Umbilical cord (tissue), 1 donor: ENCODE measurements at regions not wholly inside any gene's neighbourhood (a gene's known extent, or its start where the extent isn't known, plus 50 kb on each side); places are given as distances from the start of the nearest gene placed in this dataset.
A peak's percentile ranks its signal among the peaks of the same experiment; 100 is the strongest.

Experiments
- DNase-seq: peaks from one replicate; pipeline ENCODE4 v3.0.0-alpha.2; 2015; ENCODE audit warnings: low spot score

DNA sequence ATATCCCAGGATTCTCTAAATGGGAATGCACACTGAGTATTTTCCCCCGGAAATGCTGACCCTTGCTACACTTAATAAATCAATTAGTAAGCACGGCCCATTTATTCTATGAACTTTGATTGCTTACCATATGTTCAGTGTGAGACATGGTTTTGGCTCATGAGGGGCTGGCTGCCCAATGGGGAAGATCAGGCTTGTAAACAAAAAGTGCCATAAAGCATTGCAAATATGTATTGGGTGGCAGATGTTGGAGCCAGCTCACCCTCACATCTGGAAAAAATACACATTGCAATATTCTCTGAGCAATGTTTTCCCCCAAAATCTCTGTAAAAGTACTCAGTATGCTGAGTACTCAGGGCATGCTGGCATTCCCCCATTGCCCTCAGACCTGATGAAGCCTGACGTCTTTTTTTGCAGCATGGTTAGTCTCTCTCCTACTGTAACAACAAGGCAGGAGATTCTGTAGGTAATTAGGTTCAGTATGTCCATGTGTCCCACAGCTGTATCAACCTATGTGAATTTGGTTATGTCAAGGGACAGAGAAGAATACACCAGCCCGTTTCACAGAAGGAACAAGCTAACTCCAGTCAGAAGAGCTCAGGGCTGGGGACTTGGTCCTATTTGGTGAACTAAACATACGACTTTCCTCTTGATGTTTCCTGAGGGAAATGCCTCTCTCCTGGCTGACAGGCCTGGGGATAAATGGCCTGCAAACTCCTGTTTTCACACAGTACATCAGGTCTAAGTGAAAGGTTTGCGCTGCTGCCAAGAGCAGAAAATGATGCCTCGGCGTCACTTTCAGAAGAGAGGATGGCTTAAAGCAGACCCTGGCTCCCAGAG is 202.4 kb downstream of the INSIG2 start:
- DNase-seq = no peak

DNA sequence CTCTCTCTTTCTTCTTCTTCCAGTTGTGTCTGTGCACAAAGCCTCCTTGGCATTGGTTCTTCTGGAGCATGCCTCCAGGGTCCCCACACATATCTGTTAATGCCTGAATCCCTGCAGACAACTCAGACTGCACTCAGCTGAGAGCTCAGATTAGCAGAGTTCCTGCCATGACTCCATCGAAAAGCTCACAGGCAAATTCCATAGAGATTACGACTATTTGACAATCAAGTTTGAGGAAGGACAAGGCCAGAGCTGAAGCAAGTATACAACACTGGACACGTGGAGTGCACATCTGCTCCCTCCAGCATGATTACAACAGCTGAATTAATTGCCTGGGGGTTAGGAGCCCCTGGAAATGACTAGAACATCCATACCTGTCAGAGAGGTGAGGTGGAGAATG is 190.7 kb downstream of the INSIG2 start:
- DNase-seq = peak; percentile 19

DNA sequence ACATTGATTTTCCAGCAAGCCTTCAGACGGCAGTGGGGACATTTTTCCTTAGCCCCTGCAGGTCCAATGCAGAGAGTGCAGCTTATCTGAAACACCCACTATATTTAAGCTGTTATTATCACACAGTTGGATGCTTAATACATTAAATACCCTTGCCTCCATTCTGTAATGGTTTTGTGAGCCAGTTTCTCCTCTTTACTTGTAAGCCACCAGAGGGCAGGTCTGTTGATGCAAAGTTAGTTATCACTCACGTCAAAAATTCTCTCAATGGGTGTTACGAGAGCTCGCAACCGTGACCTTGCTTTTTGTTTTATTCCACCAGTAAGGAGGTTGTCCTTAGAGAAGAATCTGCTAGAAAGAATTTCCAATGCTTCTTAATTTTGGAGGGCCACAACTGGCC is 189.8 kb downstream of the INSIG2 start:
- no peak for DNase-seq

DNA sequence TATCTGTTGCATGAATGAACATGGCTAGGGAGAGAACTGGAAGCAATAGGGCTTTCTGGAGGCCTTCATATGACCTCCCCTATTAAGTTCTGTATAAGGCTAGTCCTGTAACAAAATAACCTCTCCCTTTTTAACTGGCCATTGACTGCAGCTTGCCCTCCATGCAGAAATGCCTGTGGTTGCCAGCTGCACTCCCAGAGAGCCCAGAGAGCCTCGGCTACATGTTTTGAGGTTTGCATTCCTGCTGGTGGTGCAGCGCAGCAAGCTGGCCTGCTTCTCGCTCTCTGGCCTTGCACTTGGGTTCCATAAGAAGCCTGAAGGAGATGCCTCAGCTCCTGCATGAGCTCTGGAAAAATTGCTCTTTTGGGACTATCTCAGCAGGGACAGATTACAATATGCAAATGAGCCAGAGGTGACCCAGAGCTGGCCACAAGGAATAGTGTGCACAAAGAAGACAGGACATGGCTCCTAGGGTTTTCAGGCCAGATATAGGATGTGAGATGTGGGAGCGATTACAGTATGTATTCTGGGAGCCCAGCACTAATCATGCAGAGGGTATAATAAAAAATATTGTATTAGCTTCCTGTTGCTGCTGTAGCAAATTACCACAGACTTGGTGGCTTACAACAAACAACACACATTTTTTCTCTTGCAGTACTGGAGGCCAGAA is 186.7 kb downstream of the INSIG2 start:
- no peak for DNase-seq

DNA sequence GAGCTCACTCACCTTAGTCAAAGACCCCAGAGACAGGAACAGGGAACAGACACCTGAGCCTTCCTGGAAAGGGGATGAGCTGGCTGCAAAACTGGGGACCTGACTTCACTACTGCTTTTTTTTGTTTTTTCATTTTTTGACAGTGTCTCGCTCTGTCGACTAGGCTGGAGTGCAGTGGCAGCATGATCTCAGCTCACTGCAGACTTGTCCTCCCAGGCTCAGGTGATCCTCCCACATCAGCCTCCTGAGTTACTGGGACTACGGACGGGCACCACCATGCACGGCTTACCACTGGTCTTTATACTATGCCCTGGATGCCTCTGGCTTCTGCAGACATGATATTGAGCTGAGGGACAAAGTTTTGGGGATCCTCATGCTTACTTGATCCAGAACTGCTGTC is 184.1 kb downstream of the INSIG2 start:
- no peak for DNase-seq

DNA sequence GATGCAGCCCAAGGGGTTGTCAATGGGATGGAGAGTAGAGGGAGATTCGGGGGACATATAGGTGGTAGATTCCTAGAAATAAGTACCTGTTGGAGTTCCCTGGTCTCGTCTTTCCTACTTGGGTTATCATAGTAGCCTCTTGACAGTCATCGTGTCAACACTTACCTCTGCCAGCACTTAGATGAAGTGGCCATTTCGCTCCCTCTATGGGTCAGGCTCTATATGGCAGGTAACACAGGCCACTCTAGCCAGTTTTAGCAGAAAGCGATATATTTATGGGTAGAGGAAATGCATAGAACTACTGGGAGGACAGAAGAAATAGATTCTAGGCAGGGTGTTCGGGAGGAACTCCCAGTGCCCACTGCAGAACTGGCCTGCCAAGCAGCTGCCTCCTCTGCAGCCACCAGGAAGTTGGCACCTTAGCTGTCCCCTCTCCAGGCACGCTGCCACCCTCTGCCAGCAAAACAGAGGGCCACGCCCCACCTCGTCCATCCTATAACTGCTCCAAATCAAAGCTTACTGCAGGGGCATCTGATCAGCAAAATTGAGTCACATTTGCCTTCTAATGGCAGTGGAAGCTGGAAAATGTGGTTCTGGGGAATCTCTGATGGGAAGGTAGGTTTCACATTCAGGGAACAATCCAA is 181.3 kb downstream of the INSIG2 start:
- DNase-seq = no peak

GRCh38 chr2:118268268-118268667 is 180.0 kb downstream of the INSIG2 start:
- no peak for DNase-seq

DNA sequence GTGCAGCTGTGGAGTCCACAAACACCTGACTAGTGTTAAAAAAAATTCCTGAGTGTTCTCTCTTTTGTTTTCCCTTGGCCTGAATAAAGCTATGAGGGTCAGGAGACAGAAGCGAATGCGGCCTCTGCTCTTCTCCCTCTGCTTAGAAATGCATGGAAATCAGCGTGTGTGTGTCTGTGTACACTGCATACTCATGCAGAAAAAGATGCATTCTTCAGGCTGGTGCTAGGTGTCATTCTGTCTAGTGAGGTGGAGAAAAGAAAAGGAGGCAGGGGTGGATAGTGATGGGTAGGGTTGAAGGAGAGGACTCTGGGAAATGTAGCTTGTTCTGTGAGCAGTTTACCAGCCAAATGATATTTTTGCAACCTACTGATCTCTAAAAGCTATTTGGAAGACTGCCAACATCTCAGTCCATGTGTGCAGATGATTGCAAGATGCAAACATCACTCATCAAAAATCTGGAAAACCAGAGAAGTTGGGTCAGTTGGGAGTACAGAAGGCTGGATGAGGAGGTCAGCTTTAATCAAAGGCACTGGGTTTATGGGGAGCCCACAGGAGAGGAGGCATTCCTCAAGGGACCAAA is 177.7 kb downstream of the INSIG2 start:
- DNase-seq = peak; percentile 29

GRCh38 chr2:118264232-118264990 is 176.1 kb downstream of the INSIG2 start:
- DNase-seq = no peak

- DNase-seq = no peak
Measured at GRCh38 chr2:118257696-118258095, 169.4 kb downstream of the INSIG2 start.

- DNase-seq = no peak
Measured at GRCh38 chr2:118255771-118256372, 167.6 kb downstream of the INSIG2 start.

DNA sequence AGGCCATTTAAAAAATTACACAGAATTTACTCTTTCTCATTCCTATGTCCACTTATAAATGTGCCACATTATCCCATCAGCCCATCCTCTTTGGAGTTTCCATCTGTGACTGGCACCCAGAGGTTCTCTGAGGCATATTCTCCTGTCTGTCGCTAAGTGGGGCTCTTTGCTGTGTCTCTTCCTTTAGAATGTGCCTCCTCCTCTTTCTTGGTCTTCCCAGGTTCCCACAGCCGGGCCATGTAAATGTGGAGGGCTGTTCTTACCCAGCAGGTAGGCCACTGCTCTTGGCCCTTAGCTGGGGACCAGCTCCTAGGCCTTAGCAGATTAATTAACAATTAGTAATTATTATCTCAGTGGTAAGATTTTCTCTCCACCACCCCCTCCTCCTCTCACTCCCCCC is 167.0 kb downstream of the INSIG2 start:
- DNase-seq = no peak

DNA sequence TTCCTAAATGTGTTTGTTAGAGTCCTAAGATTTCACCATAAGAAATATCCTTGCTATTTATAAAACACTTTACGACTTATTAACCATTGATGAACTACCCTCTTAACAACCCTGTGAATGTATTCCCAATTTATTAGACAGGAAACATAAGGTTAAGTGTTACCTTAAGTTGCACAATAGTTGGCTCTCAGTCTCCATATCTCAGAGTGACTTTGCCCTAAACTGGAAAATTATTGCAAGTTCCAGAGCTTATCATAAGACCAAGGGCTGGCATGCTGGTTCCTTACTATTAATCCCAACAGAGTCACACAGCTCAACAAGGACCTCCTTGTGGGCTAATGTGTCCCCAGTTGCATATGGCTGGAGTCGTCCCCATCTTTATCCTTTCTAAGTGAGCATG is 165.8 kb downstream of the INSIG2 start:
- DNase-seq = no peak

DNA sequence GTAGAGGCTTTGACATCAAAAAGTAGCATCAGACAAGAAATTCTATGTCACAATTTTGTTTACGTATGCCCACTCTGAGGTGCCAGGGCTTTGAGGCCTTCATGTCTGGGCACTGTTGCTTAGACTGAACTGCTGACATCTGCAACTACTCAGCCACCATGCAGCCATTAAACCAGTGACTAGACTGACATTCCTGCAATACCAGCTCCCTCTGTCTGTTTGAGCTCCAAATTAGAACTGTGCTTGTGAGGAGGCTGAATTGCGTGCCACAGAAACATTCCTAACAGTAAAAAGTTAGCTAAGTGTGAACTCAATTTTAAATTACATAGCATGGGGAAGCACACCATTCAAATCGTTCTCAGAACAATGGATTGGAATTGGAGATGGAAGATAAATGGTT is 163.2 kb downstream of the INSIG2 start:
- peak; percentile 28 for DNase-seq

DNA sequence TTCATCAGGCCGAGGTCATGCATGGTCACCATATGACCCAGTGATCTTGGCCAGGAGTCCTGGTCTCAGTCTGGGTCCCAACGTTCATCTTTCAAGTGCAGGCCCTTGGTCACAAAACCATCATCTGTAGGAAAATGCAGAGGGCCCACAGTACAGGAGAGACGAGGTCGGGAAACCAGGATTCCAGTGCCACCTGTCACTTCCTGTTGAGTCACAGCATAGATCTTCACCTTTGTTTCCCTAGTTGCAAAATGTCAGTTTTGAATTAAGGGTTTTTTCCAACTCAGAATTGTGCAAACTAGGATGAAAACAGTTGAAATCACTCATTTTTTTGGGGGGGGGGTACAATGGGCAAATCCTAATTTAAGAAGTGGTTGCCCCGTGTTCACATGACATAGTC is 162.2 kb downstream of the INSIG2 start:
- no peak for DNase-seq

DNA sequence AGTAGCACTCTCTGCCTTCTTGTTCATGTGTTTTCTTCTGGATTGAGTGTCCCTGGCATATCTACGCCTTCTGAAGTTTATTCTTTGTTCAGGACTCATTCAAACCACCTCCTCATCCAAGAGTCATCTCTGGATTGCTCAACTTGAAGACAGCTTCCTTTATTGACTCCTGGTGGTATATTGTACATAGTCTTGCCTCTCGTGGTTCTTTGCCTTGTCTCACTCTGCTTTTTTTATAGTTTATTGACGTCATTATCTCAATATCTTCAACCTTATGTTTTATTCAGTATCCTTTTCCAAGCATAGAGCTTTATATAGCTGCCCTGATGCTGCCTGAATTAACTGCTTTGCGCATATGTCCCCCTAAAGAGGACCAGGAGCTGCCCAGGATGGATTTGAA is 161.7 kb downstream of the INSIG2 start:
- no peak for DNase-seq

DNA sequence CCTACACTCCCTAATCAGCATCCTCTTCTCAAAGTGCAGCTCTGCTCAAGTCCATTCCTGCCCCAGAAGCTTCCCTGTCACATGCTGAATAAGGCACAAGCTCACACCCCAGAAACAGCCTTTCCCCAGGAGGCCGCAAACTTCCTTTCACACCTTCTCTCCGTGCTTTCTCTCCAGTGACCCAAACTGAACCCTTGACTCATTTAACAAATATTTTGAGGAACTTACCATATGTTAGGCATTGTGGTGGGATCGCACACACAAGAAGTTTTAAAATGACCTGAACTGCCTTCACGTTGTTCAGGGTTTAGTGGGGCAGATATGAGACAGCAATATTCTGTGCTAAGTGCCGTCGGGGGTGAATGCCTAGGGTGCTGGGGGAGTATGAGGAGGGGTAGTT is 161.3 kb downstream of the INSIG2 start:
- DNase-seq = no peak

DNA sequence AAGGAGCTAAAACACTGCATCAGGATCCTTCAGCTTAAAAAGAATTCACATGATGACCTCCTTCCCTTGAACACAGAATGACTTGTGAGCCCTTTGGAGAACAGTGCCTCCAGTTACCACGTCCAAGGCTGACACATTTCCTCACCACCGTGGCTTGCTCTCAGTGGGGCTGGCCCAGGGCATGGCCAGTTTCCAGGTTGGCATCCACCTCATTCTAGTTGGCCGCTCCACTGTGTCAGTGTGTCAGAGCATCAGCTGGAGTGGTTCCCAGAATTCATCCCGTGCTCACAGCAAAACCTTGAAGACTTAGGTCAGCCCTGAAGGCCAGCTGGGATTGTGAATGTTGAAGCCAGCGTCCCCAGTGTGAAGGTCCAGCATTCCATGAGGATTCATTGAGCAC is 158.5 kb downstream of the INSIG2 start:
- DNase-seq = no peak

- DNase-seq = no peak
Measured at GRCh38 chr2:118246079-118246478, 157.8 kb downstream of the INSIG2 start.

DNA sequence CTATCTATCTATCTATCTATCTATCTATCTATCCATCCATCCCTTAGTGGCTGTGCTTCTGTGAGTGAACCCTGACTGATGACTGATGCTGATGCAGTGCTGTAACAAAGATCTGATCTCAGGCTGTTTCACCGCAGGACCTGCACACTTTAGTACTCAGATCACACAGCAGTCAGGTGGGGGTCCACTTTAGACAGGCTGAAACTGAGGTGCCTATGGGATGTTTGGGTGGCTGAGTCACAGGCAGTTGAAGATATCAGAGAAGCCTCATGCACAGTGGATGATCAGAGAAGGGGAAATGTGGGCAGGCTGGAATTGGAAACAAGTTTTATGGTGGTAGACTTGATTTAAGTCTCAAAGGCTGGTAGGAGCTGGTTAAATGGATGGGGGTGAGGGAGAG is 156.4 kb downstream of the INSIG2 start:
- DNase-seq = no peak

DNA sequence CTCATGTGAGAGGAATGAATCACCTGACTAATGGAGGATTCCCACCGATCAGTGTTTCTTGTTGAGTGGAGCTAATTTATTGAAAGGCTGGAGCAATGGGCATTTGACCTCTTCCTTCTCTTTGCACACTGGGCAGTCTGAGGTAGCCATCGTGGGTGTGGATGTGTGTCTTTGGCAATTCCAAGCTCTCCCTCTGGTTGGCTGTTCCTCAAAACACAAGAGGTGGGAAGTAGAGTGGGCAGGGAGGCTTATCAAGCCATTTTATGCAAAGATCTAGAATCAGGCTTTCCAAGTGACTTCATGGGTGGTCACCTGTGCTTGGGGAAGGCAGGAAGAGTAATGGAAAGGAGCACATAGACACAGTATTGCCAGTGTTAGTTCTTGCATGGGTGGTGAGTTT is 154.8 kb downstream of the INSIG2 start:
- DNase-seq = no peak
